H1 (cell line): ENCODE measurements at regions not wholly inside any gene's neighbourhood (a gene's known extent, or its start where the extent isn't known, plus 50 kb on each side); places are given as distances from the start of the nearest gene placed in this dataset.
A peak's percentile ranks its signal among the peaks of the same experiment; 100 is the strongest.

Experiments used
- CTCF ChIP-seq, 3 experiments: IDR thresholded peaks; 1 replicate in 2 of 3; 2 replicates in 1 of 3; pipeline versions ENCODE4 v1.5.1 to v1.6.1; 2011; ENCODE audit warnings: low read length in 3 of 3, mild to moderate bottlenecking in 3 of 3, inconsistent platforms in 2 of 3, low read depth in 1 of 3, moderate library complexity in 1 of 3; ENCODE audit not compliant: insufficient read depth in 1 of 3; ENCODE audit errors: control extremely low read depth in 1 of 3
- EZH2 ChIP-seq: fragments of 200-600 bp; sonication (generic); IDR thresholded peaks from 2 replicates; pipeline ENCODE4 v1.7.1; 2012; ENCODE audit warnings: low read depth, mild to moderate bottlenecking, moderate library complexity, low read length, inconsistent platforms; ENCODE audit not compliant: severe bottlenecking
- KDM1A ChIP-seq: fragments of 200-600, 300-600 bp; sonication (generic); IDR thresholded peaks from 2 replicates; pipeline ENCODE4 v1.7.1; 2016; ENCODE audit warnings: mild to moderate bottlenecking, low read length, borderline replicate concordance
- POLR2AphosphoS5 ChIP-seq: IDR thresholded peaks from 2 replicates; pipeline ENCODE4 v1.6.1; 2011; ENCODE audit warnings: low read depth, low read length
- SIN3A ChIP-seq, 2 experiments: IDR thresholded peaks in 1 of 2; conservative IDR thresholded peaks in 1 of 2; 2 replicates each; pipeline ENCODE4 v1.6.1; 2011 to 2012; ENCODE audit warnings: low read length in 2 of 2, improper control_type of control experiment in 1 of 2, low read depth in 1 of 2, mild to moderate bottlenecking in 1 of 2
- TAF1 ChIP-seq: IDR thresholded peaks from 2 replicates; pipeline ENCODE4 v1.6.1; 2011; ENCODE audit warnings: mild to moderate bottlenecking, low read depth, low read length

DNA sequence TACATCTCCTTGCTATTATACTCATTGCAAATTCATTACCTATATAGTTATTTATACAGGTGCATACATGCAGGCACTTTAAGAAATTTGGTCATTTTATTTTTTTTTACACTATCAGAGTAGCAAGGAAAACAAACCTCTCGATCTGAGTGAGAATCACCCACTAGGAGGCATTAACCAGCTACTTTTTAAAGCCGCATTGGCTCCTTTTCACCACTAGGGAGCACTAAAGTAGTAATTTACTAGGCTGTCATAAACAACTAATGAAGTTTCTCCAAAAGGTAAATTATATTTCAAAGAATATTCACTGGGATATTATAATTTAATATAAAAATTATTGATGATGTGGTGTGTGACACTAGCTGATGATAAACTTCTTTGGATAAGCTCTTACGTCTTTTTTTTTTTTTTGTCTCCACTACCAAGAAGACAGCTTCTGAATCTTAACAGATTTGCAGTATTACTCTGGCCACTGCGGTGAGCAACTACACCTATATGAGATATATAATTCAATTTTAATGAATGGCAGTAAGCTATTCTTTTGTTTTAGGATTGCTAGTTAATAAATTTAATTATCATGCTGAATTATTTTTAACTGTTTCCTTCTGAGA lies 101.9 kb downstream of the NOL4 start:
- TF ChIP-seq POLR2AphosphoS5 (no peak), CTCF (IDR thresholded peaks at IDR 0.05; ENCODE audit: control extremely low read depth in 1 of 3, insufficient read depth in 1 of 3, low read depth in 1 of 3, low read length in 3 of 3) (peak in 2 of 3 experiments; percentile 81 to 99; a peak in 3 of 4 replicates), KDM1A (no peak), SIN3A (conservative IDR thresholded peaks at IDR 0.05 in 1 of 2, IDR thresholded peaks at IDR 0.05 in 1 of 2; ENCODE audit: low read depth in 1 of 2, low read length in 2 of 2) (no peak), EZH2 (no peak), TAF1 (no peak)
